PFSK-1 (cell line): ENCODE measurements at regions not wholly inside any gene's neighbourhood (a gene's known extent, or its start where the extent isn't known, plus 50 kb on each side); places are given as distances from the start of the nearest gene placed in this dataset.

Experiments used
- POLR2AphosphoS5 ChIP-seq: IDR thresholded peaks from 2 replicates; pipeline ENCODE4 v1.6.1; 2012; ENCODE audit warnings: low read depth, mild to moderate bottlenecking, control low read depth, low read length, moderate library complexity
- TAF1 ChIP-seq: IDR thresholded peaks from 2 replicates; pipeline ENCODE4 v1.6.1; 2012; ENCODE audit warnings: low read length, control low read depth, borderline replicate concordance; ENCODE audit not compliant: insufficient read depth
- TF ChIP-seq, protein P1 (sequence below), 2 experiments: IDR thresholded peaks; 2 replicates each; pipeline versions ENCODE4 v1.6.1 to v1.8.0; 2011 to 2012; ENCODE audit warnings: low read depth in 2 of 2, low read length in 2 of 2, control low read depth in 1 of 2, inconsistent platforms in 1 of 2, mild to moderate bottlenecking in 1 of 2, moderate library complexity in 1 of 2; ENCODE audit not compliant: insufficient read depth in 1 of 2

DNA sequence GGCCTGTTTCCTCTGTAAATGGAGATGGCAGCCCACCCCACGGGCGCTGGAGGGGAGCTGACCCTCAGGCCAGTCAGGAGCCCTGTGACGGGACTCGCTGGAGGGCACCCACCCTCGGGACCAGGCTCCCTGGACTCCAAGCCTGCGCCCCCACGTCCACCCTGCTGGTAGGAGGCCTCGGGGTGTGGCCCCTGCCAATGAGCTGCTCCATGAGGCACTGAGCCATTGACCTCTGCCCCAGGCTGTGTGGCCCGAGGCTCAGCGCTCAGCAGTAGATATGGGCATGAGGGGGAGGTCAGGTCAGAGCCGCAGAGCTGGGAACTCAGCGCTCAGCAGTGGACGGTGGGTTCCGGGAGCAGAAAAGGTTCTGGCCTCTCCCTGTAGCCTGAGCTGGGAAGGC is 52.3 kb upstream of the EGFL7 start:
- TF ChIP-seq, protein P1, sequence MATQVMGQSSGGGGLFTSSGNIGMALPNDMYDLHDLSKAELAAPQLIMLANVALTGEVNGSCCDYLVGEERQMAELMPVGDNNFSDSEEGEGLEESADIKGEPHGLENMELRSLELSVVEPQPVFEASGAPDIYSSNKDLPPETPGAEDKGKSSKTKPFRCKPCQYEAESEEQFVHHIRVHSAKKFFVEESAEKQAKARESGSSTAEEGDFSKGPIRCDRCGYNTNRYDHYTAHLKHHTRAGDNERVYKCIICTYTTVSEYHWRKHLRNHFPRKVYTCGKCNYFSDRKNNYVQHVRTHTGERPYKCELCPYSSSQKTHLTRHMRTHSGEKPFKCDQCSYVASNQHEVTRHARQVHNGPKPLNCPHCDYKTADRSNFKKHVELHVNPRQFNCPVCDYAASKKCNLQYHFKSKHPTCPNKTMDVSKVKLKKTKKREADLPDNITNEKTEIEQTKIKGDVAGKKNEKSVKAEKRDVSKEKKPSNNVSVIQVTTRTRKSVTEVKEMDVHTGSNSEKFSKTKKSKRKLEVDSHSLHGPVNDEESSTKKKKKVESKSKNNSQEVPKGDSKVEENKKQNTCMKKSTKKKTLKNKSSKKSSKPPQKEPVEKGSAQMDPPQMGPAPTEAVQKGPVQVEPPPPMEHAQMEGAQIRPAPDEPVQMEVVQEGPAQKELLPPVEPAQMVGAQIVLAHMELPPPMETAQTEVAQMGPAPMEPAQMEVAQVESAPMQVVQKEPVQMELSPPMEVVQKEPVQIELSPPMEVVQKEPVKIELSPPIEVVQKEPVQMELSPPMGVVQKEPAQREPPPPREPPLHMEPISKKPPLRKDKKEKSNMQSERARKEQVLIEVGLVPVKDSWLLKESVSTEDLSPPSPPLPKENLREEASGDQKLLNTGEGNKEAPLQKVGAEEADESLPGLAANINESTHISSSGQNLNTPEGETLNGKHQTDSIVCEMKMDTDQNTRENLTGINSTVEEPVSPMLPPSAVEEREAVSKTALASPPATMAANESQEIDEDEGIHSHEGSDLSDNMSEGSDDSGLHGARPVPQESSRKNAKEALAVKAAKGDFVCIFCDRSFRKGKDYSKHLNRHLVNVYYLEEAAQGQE (IDR thresholded peaks at IDR 0.05; ENCODE audit: insufficient read depth in 1 of 2, low read depth in 2 of 2, low read length in 2 of 2) = no peak
- TF ChIP-seq POLR2AphosphoS5 (no peak), TAF1 (no peak)
